HCT116 (cell line): ENCODE measurements at regions not wholly inside any gene's neighbourhood (a gene's known extent, or its start where the extent isn't known, plus 50 kb on each side); places are given as distances from the start of the nearest gene placed in this dataset.

Experiments
- ATAC-seq: fragments of 200-7000 bp; cut with Tn5 transposase; 2 replicates; pipeline ENCODE4 v1.9.1; 2020; ENCODE audit warnings: mild to moderate bottlenecking, moderate library complexity
- BruUV-seq: library from RNA; stranded (reverse); fragments of 400-500 nt; replicated peaks from 2 replicates; lab custom pipeline; 2021; lab: Mats Ljungman, UMichigan
- CTCF ChIA-PET: fragments of 300-600 bp; sonication (Branson Sonifier 250); formaldehyde crosslinking; loops from one replicate; lab custom pipeline; 2021; ENCODE audit warnings: antibody characterized with exemption; lab: Charles Lee
- POLR2A ChIA-PET: fragments of 300-600, 350-600 bp; sonication (Branson Sonifier 250); formaldehyde crosslinking; loops from one replicate; lab custom pipeline; 2021; ENCODE audit warnings: antibody characterized with exemption; lab: Charles Lee
- RAD21 ChIA-PET, 2 experiments: fragments of 300-600 bp; sonication (Branson Sonifier 250); formaldehyde crosslinking; loops; one replicate each; lab custom pipeline; 2023; ENCODE audit warnings: low total read pairs in 2 of 2; ENCODE audit not compliant: uncharacterized antibody in 2 of 2, unreplicated experiment in 2 of 2, low non-redundant PET in 1 of 2; lab: Charles Lee
- DNase-seq: peaks from one replicate; pipeline ENCODE4 v3.0.0-alpha.2; 2010; ENCODE audit warnings: low read depth, low spot score
- H2AFZ ChIP-seq: fragments of 200-600 bp; shearing (Covaris generic), sonication (generic); 2 replicates; pipeline ENCODE4 v1.6.1; 2017; ENCODE audit warnings: low read depth, mixed run types, mixed read lengths, antibody characterized with exemption, low read length; ENCODE audit not compliant: poor library complexity, severe bottlenecking
- H3K27ac ChIP-seq: 2 replicates; pipeline ENCODE4 v1.5.1; 2012; ENCODE audit warnings: low read depth, low read length
- H3K27me3 ChIP-seq: fragments of 200-600 bp; sonication (generic); 2 replicates; pipeline ENCODE4 v1.6.1; 2016; ENCODE audit warnings: mixed run types, low read length, mixed read lengths; ENCODE audit not compliant: insufficient read depth
- H3K36me3 ChIP-seq, 2 experiments: fragments of 200-500 bp in 1 of 2; fragments of 200-600 bp in 1 of 2; sonication (Bioruptor generic) in 1 of 2; sonication (generic) in 1 of 2; 2 replicates each; pipeline versions ENCODE4 v1.5.1 to v1.6.1; 2014 to 2016; ENCODE audit warnings: low read length in 2 of 2, inconsistent platforms in 1 of 2, mixed read lengths in 1 of 2, mixed run types in 1 of 2; ENCODE audit not compliant: insufficient read depth in 2 of 2, control insufficient read depth in 1 of 2
- H3K4me1 ChIP-seq, 2 experiments: fragments of 200-600 bp in 1 of 2; sonication (generic) in 1 of 2; 2 replicates each; pipeline versions ENCODE4 v1.5.1 to v1.6.1; 2012 to 2017; ENCODE audit warnings: low read length in 2 of 2, inconsistent platforms in 1 of 2, mild to moderate bottlenecking in 1 of 2, mixed read lengths in 1 of 2, mixed run types in 1 of 2, moderate library complexity in 1 of 2; ENCODE audit not compliant: insufficient read depth in 2 of 2, control insufficient read depth in 1 of 2
- H3K4me2 ChIP-seq: fragments of 200-600 bp; sonication (generic); 2 replicates; pipeline ENCODE4 v1.6.1; 2017; ENCODE audit warnings: mixed run types, low read length, mixed read lengths
- H3K4me3 ChIP-seq, 2 experiments: fragments of 200-600 bp in 1 of 2; sonication (generic) in 1 of 2; replicated peaks in 1 of 2; 2 replicates each; pipeline ENCODE4 v1.5.1; 2011 to 2016; ENCODE audit warnings: low read length in 2 of 2, control low read depth in 1 of 2, low read depth in 1 of 2, mild to moderate bottlenecking in 1 of 2, mixed read lengths in 1 of 2, mixed run types in 1 of 2
- H3K79me2 ChIP-seq: fragments of 200-600 bp; sonication (generic); 2 replicates; pipeline ENCODE4 v1.6.1; 2017; ENCODE audit warnings: mild to moderate bottlenecking, mixed run types, low read length, moderate library complexity, mixed read lengths; ENCODE audit not compliant: insufficient read depth
- H3K9ac ChIP-seq: fragments of 200-600 bp; sonication (generic); 2 replicates; pipeline ENCODE4 v1.6.1; 2016; ENCODE audit warnings: low read length, mixed read lengths
- H3K9me2 ChIP-seq: fragments of 200-600 bp; sonication (generic), shearing (Covaris generic); 2 replicates; pipeline ENCODE4 v1.6.1; 2017; ENCODE audit warnings: mixed run types, mild to moderate bottlenecking, moderate library complexity; ENCODE audit not compliant: insufficient read depth
- H3K9me3 ChIP-seq, 2 experiments: fragments of 200-500 bp in 1 of 2; fragments of 200-600 bp in 1 of 2; sonication (Bioruptor generic) in 1 of 2; sonication (generic) in 1 of 2; 2 replicates each; pipeline ENCODE4 v1.6.1; 2014 to 2017; ENCODE audit warnings: low read length in 2 of 2, mixed read lengths in 2 of 2, inconsistent platforms in 1 of 2, low read depth in 1 of 2, mild to moderate bottlenecking in 1 of 2, mixed run types in 1 of 2, moderate library complexity in 1 of 2; ENCODE audit not compliant: control insufficient read depth in 1 of 2, insufficient read depth in 1 of 2
- H4K20me1 ChIP-seq: fragments of 200-600 bp; sonication (generic), shearing (Covaris generic); 2 replicates; pipeline ENCODE4 v1.6.1; 2017; ENCODE audit warnings: mixed run types, mild to moderate bottlenecking, moderate library complexity; ENCODE audit not compliant: insufficient read depth
- ATF3 ChIP-seq: IDR thresholded peaks from 2 replicates; pipeline ENCODE4 v1.6.1; 2012
- CBX3 ChIP-seq: IDR thresholded peaks from 2 replicates; pipeline ENCODE4 v1.6.1; 2012; ENCODE audit warnings: low read depth
- EGR1 ChIP-seq: IDR thresholded peaks from 2 replicates; pipeline ENCODE4 v1.6.1; 2012; ENCODE audit warnings: low read depth
- ELF1 ChIP-seq: IDR thresholded peaks from 2 replicates; pipeline ENCODE4 v1.6.1; 2012; ENCODE audit warnings: low read depth, borderline replicate concordance
- EZH2 ChIP-seq: fragments of 200-600 bp; sonication (generic); IDR thresholded peaks from 2 replicates; pipeline ENCODE4 v1.6.1; 2017; ENCODE audit warnings: antibody characterized with exemption, mixed run types
- FOSL1 ChIP-seq: IDR thresholded peaks from 2 replicates; pipeline ENCODE4 v1.6.1; 2012; ENCODE audit warnings: low read depth
- JUND ChIP-seq: IDR thresholded peaks from 2 replicates; pipeline ENCODE4 v1.6.1; 2012
- MAX ChIP-seq: IDR thresholded peaks from 2 replicates; pipeline ENCODE4 v1.6.1; 2012
- POLR2A ChIP-seq: IDR thresholded peaks from 2 replicates; pipeline ENCODE4 v1.7.0; 2011; ENCODE audit warnings: borderline replicate concordance; ENCODE audit not compliant: insufficient read depth, insufficient read length; ENCODE audit errors: extremely low read depth
- POLR2AphosphoS5 ChIP-seq: IDR thresholded peaks from 2 replicates; pipeline ENCODE4 v1.6.1; 2011; ENCODE audit warnings: mild to moderate bottlenecking, low read depth, low read length, moderate library complexity
- RAD21 ChIP-seq: IDR thresholded peaks from 2 replicates; pipeline ENCODE4 v1.6.1; 2012; ENCODE audit warnings: low read depth, mild to moderate bottlenecking
- REST ChIP-seq: IDR thresholded peaks from 2 replicates; pipeline ENCODE4 v1.6.1; 2012; ENCODE audit warnings: low read depth
- SIN3A ChIP-seq: IDR thresholded peaks from 2 replicates; pipeline ENCODE4 v1.6.1; 2012; ENCODE audit warnings: low read depth
- SP1 ChIP-seq: IDR thresholded peaks from 2 replicates; pipeline ENCODE4 v1.6.1; 2012; ENCODE audit warnings: low read depth
- SRF ChIP-seq: IDR thresholded peaks from 2 replicates; pipeline ENCODE4 v1.6.1; 2012; ENCODE audit warnings: low read depth
- TCF7L2 ChIP-seq: IDR thresholded peaks from 2 replicates; pipeline ENCODE4 v1.7.0; 2011; ENCODE audit warnings: borderline replicate concordance, inconsistent platforms; ENCODE audit not compliant: insufficient read depth, insufficient read length; ENCODE audit errors: extremely low read depth
- ZBTB33 ChIP-seq: IDR thresholded peaks from 2 replicates; pipeline ENCODE4 v1.6.1; 2011; ENCODE audit warnings: mild to moderate bottlenecking, low read length, moderate library complexity; ENCODE audit not compliant: insufficient replicate concordance; ENCODE audit errors: extremely low read depth
- ZFX ChIP-seq: fragments of 450-650 bp; IDR thresholded peaks from 2 replicates; pipeline ENCODE4 v1.6.1; 2017
- ZNF274 ChIP-seq: fragments of 200-500 bp; sonication (Bioruptor generic); IDR thresholded peaks from 2 replicates; pipeline ENCODE4 v1.6.1; 2014; ENCODE audit warnings: mild to moderate bottlenecking, low read depth, low read length, inconsistent platforms
- intact Hi-C: fragments of 100-400 bp; cut with micrococcal nuclease; formaldehyde crosslinking; loops from 2 replicates; pipeline ENCODE4 v1.10.0; 2022

GRCh38 chr15:95363646-95364045, 966.9 kb upstream of the NR2F2 start (continued):
- TF ChIP-seq REST, result no peak
- no peak for TF ChIP-seq RAD21
- no peak for TF ChIP-seq ZNF274
- no peak for TF ChIP-seq EGR1
- TF ChIP-seq EZH2, result no peak
- no peak for TF ChIP-seq ELF1
- TF ChIP-seq ATF3, result no peak

- H4K20me1 ChIP-seq, result no peaks in the 10 kb centered on the region
- DNase-seq (no peak), ATAC-seq (no peak)
- no peaks in the 10 kb centered on the region for H3K79me2 ChIP-seq
- no peak overlapping the region for H3K4me3 ChIP-seq
- intact Hi-C loops, result no loop called here
- no peaks in the 10 kb centered on the region for H3K36me3 ChIP-seq
- ChIA-PET RAD21 (no interaction called here), CTCF (no interaction called here), POLR2A (no interaction called here)
- no TSS peak for BruUV-seq
- H3K27me3 ChIP-seq, result no peaks in the 10 kb centered on the region
- no peak overlapping the region for H3K4me2 ChIP-seq
- no peaks in the 10 kb centered on the region for H3K9me3 ChIP-seq
- no peak overlapping the region for H2AFZ ChIP-seq
- H3K9me2 ChIP-seq, result no peaks in the 10 kb centered on the region
- no peaks in the 10 kb centered on the region for H3K4me1 ChIP-seq
- H3K27ac ChIP-seq, result no peak overlapping the region
- no peak overlapping the region for H3K9ac ChIP-seq
- TF ChIP-seq ZBTB33, result no peak
- no peak for TF ChIP-seq SRF
- no peak for TF ChIP-seq JUND
- no peak for TF ChIP-seq TCF7L2
- no peak for TF ChIP-seq SP1
- TF ChIP-seq SIN3A, result no peak
- no peak for TF ChIP-seq EZH2
- no peak for TF ChIP-seq ZFX
- TF ChIP-seq POLR2AphosphoS5, result no peak
- no peak for TF ChIP-seq FOSL1
- no peak for TF ChIP-seq MAX
- no peak for TF ChIP-seq ATF3
- TF ChIP-seq POLR2A, result no peak
- TF ChIP-seq CBX3, result no peak
- no peak for TF ChIP-seq EGR1
Measured at GRCh38 chr15:95365511-95366107, 964.9 kb upstream of the NR2F2 start.
